GDM1 (cell line): ENCODE measurements at regions not wholly inside any gene's neighbourhood (a gene's known extent, or its start where the extent isn't known, plus 50 kb on each side); places are given as distances from the start of the nearest gene placed in this dataset.

ENCODE experiments used
- DNase-seq: peaks from one replicate; lab custom pipeline; 2025; lab: John Stamatoyannopoulos, UW

GRCh38 chr2:220493871-220494525, 866.6 kb downstream of the SLC4A3 start:
- DNase-seq, result no peak

- DNase-seq, result no peak
These were observed 869.1 kb downstream of the SLC4A3 start for GRCh38 chr2:220496513-220496912.

GRCh38 chr2:220499225-220499624, 871.8 kb downstream of the SLC4A3 start:
- no peak for DNase-seq

GRCh38 chr2:220502539-220502938, 875.1 kb downstream of the SLC4A3 start:
- no peak for DNase-seq

- DNase-seq, result no peak
These were observed 876.0 kb downstream of the SLC4A3 start for GRCh38 chr2:220503431-220503830.

- no peak for DNase-seq
These were observed 877.6 kb downstream of the SLC4A3 start for GRCh38 chr2:220504938-220505503.

- DNase-seq, result no peak
These were observed 879.0 kb downstream of the SLC4A3 start for GRCh38 chr2:220506466-220506865.

GRCh38 chr2:220509096-220509757, 881.8 kb downstream of the SLC4A3 start:
- DNase-seq, result no peak

- no peak for DNase-seq
These were observed 882.5 kb downstream of the SLC4A3 start for GRCh38 chr2:220509966-220510365.

- DNase-seq, result no peak
These were observed 883.2 kb downstream of the SLC4A3 start for GRCh38 chr2:220510668-220511067.

- no peak for DNase-seq
These were observed 885.0 kb downstream of the SLC4A3 start for GRCh38 chr2:220512419-220512818.

GRCh38 chr2:220513573-220514288, 886.3 kb downstream of the SLC4A3 start:
- DNase-seq, result no peak

GRCh38 chr2:220521551-220521950, 894.1 kb downstream of the SLC4A3 start:
- DNase-seq, result no peak

GRCh38 chr2:220528180-220528675, 900.8 kb downstream of the SLC4A3 start:
- no peak for DNase-seq

GRCh38 chr2:220531216-220531615, 903.8 kb downstream of the SLC4A3 start:
- no peak for DNase-seq

- DNase-seq, result no peak
These were observed 906.1 kb downstream of the SLC4A3 start for GRCh38 chr2:220533485-220533884.

- DNase-seq, result no peak
These were observed 912.1 kb downstream of the SLC4A3 start for GRCh38 chr2:220539481-220539880.

- DNase-seq, result no peak
These were observed 916.6 kb downstream of the SLC4A3 start for GRCh38 chr2:220544049-220544448.

- DNase-seq, result no peak
These were observed 923.7 kb downstream of the SLC4A3 start for GRCh38 chr2:220550995-220551700.

- no peak for DNase-seq
These were observed 925.5 kb downstream of the SLC4A3 start for GRCh38 chr2:220552790-220553535.

GRCh38 chr2:220555961-220556630, 928.7 kb downstream of the SLC4A3 start:
- no peak for DNase-seq
